Islet of Langerhans (tissue), 1 donor: ENCODE measurements at regions not wholly inside any gene's neighbourhood (a gene's known extent, or its start where the extent isn't known, plus 50 kb on each side); places are given as distances from the start of the nearest gene placed in this dataset.

ENCODE experiments used
- FAIRE-seq: peaks from one replicate; lab custom pipeline; 2011; peaks lifted over from hg19 to GRCh38; lab: Jason Lieb, UNC

DNA sequence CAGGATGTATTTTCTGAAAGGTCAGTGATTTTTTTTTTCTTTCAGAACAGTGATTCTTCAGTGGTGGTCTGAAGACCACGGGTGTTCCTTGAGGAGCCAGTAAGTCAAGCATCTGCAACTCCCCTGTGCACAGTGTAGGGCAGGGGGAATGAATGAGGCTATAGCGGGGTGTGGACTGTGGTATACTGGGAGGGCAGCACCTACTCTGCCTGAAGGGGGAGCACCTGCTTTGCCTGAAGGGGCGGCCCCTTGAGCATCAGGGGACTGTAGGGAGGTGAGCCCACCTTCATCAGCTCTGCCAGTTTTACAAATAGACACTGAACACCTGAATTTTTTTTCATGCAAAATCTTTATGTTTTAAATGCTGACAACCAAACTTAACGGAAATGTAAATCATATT is 77.5 kb upstream of the RIPOR2 start:
- no peak for FAIRE-seq

DNA sequence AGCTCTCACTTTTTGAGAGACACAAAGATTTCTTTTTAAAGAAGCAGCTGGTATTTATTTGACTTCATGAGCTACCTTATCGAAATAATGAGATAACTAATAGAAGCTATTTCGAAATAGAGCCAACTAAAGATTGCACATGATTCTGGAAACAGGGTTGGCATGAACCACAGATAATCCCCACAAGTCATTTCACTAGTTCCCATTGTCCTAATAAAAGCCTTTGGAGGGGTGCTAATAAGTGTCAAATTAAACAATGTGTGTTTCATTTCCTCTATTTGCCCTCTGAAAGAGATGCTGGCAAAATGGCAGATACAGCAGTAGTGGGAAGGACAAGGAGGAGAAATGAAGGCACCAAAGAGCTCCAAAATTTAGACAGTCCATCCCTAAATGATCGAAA is 78.6 kb upstream of the RIPOR2 start:
- FAIRE-seq: no peak

DNA sequence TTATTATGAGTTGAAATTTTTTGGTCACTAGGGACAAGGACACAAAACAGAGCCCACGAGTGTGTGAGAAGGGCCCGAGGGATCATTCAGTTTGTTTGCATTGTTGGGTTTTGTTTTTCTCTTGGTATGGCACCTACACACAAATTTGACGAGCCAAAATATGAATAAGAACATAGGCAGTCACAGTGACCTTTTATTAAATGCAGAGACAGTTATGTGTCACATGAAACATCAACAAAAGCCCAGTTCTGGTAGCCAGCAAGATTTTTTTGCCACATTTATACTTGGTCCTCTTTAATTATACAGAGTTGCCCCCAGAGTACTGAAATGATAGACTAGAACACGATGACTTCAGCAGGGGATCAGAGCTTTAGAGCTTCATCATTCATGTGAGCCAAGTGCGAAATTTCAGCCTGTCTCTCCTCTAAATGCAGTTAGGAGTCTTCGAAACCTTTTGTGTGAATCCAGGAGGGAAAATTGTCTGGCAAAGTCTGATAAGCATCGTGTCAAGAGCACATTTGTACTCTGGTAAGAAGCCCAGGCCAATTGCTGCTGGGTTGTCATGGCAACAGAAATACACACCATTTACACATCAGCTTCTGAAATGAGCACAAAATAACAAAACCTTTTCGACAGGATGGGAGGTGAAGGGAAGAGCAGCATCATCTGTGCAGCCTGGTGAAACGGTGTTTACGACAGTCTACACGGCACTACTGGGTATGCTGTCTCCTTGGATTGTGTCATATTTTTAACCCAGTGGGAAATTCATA is 79.2 kb upstream of the RIPOR2 start:
- FAIRE-seq: no peak

GRCh38 chr6:25016014-25016720 is 80.4 kb upstream of the RIPOR2 start:
- FAIRE-seq: no peak

DNA sequence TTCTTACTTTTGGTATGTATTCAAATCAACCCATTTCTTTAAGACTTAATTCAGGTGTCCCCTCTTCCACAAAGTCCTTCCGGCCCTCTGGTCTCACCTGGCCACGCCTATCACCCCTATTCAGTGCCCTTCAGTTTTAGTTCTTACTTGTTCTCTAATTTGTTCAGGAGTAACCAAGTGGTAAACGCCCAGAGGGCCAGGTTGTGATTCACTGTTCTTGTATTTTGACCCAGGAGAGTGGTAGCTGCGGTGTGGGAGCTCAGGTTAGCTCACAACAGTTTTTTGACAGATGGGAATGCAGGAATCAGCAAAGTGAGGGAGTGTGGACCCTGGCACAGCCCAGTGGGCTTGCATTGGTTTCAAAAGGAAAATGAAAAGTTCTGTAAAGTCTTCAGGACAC is 81.7 kb upstream of the RIPOR2 start:
- no peak for FAIRE-seq

DNA sequence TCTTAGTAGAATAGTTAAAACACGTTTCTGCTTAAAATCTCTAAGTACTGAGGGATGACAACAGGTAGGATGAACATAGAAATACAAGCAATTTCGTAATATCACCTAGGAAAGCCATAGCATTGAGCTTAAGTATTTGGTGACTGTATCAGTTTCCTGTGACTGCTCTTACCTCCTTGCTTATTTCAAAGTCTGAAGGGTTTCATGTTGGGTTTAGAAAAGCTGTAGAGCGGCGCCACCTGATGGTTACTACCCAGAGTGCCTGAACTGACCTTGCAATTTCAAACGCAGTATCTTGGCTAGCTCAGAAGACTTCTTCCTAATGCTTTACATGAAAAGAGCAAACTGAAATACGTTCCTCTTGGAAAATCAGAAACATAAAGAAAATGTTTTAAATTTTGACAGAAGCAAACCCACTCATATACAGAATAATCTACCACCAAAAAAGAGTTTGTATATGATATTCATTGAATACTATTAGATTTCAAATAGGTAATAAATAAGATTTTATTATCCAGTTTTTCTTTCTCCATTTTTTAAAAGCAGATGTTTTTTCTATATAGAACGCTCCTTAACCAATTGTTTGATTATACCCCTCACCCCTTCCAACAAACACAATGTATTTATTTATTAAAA is 82.3 kb upstream of the RIPOR2 start:
- no peak for FAIRE-seq

DNA sequence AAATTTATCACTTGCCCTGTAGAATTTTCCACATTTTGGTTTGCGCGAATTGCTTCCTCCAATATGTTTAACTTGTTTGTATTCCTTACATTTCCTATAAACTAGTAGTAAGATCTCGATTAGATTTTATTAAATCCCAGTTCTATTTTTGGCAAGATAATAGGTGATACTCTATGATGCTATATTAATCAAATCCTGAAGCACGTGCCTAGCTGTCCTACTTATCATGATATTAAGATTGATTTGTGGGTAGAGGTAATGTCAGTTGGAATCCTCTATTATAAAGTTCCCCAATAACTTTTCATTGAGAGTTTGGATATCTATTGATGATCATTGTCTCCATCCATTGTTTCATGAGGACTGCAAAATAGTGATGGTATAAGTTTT is 82.8 kb upstream of the RIPOR2 start:
- FAIRE-seq: no peak

DNA sequence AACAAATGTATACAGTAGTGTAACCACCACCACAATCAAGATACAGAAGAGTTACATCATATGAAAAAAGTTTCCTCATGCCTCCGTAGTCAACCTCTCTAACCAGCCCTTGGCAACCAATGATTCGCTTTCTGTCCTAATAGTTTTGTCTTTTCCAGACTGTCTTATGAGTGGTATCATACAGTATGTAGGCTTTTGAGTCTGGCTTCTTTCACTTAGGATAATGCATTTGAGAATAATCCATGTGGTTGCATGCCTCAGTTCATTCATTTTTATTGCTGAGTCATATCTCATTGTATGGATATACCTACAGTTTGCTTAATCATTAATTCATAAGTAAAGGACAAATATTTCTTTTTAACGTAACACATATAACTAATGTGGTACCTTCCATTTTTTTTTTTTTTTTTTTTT is 86.4 kb upstream of the RIPOR2 start:
- no peak for FAIRE-seq

DNA sequence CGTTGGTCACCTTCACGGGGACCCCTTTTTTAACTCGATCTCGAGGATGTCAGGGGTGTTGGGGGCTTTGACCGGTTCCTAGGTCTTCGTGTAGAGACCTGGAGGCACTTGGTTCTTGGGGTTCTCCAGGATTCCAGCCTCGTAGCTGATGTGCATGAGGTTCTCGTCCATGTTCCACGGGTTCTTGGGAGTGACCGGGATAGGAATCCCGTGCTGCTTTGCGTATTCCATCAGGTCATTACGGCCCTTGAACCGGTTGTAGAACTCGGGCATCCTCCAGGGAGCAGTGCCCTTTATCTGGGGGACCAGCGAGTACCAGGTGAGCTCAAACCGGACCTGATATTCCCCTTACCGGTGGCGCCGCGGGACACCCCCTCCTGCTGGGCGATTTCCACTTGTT is 88.0 kb upstream of the RIPOR2 start:
- no peak for FAIRE-seq

- FAIRE-seq: no peak
Measured at GRCh38 chr6:25024821-25025220, 89.1 kb upstream of the RIPOR2 start.

- FAIRE-seq: no peak
Measured at GRCh38 chr6:25025248-25025918, 89.6 kb upstream of the RIPOR2 start.

DNA sequence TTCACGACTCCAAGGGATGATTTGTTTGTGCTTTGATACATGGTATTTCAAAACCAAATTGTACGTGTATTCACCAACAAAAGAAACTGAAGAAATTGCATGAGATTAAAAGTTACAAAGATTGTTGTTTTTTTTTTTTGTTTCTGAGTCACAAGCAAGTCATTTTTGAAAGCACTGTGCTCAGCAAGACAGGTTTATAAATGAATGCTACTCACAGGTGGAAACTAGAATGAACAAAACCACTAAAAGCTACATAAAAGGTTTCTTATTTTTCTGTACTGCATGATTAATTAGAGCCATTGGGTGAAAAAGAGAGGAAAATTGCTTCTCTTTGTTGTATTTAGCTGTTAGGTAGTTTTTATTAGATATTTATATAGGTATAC is 90.2 kb upstream of the RIPOR2 start:
- no peak for FAIRE-seq

- no peak for FAIRE-seq
Measured at GRCh38 chr6:25026723-25027122, 91.0 kb upstream of the RIPOR2 start.

GRCh38 chr6:25027221-25027916 is 91.6 kb upstream of the RIPOR2 start:
- no peak for FAIRE-seq

GRCh38 chr6:25028328-25028727 is 92.6 kb upstream of the RIPOR2 start:
- no peak for FAIRE-seq

DNA sequence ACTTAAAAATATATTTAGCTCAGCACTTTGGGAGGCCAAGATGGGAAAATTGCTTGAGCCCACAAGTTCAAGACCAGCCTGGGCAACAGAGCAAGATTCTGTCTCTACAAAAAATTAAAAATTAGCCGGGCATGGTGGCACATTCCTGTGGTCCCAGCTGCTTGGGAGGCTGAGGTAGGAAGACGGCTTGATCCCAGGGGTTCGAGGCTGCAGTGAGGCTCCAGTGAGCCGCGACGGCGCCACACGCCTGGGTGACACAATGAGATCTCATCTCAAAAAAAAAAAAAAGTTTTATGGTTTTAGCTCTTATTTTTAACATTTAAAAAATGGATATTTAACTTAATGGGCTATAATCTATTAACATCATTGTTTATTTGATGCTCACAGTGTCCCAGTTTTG is 97.2 kb upstream of the RIPOR2 start:
- FAIRE-seq: no peak

GRCh38 chr6:25034431-25034921 is 98.7 kb upstream of the RIPOR2 start:
- FAIRE-seq: no peak

- no peak for FAIRE-seq
Measured at GRCh38 chr6:25035174-25035511, 99.4 kb upstream of the RIPOR2 start.

DNA sequence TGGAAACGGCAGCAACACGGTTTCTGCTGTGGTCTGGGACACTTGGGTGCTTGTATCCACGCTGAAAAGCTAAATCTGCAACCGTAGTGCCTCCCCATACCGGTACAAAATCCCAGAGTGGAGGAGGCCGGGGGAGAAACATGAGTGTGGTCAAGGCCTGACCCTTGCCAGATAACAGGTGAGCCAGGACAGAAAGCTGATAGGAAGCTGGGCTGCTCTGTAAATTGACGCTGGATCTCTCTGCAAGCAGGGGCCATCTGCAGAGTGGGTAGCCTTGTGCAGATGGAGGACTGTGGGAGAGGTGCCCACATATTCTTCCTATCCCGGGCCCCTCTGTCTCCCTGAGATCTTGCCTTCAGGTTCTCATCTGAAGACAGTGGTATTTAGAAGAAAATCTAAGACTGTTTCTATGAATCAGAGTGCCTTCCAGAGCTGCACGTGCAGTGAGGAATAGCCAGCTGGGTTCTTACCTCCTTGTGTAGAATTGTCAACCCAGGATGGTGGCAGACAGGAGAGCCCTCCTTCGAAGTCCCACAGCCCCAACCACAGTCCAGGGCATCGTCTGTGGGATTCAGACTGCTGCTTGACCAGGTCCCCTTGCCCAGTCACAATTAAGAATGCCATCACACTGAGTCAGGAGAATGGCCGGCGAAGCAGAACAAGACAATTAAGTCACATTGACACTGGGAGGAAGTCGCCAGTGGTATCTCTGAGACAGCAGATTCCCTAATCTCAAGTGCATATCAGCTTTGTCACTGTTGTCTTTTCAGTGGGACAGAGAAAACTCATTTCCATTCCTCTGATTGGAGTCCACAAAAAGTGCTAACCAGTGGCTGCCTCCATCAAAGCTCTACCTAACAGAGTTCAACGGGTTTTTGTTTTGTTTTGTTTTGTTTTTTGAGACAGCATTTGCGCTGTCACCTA is 100.0 kb upstream of the RIPOR2 start:
- FAIRE-seq: no peak

- FAIRE-seq: no peak
Measured at GRCh38 chr6:25036461-25036860, 100.7 kb upstream of the RIPOR2 start.

- FAIRE-seq: no peak
Measured at GRCh38 chr6:25038300-25038699, 102.5 kb upstream of the RIPOR2 start.
